ENCODE measurements at regions not wholly inside any gene's neighbourhood (a gene's known extent, or its start where the extent isn't known, plus 50 kb on each side); places are given as distances from the start of the nearest gene placed in this dataset.
"Not testable (repeated sequence)": the region's sequence is repeated elsewhere in the genome, so short reads cannot be mapped to it uniquely, and the experiment has no call there.

DNA sequence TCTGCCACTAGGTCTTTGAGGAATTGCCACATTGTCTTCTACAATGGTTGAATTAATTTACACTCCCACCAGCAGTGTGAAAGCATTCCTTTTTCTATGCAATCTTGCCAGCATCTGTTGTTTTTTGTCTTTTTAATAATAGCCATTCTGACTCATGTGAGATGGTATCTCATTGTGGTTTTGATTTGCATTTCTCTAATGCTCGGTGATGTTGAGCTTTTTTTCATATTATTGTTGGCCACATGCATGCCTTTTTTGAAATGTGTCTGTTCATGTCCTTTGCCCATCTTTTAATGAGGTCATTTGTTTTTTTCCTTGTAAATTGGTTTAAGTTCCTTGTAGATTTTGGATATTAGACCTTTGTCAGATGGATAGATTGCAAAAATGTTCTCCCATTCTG lies 661.8 kb downstream of the GLUD2 start:
- not testable (repeated sequence) for TF ChIP-seq CTCF, POLR2AphosphoS5, POLR2A (IDR thresholded peaks at IDR 0.05)
